Activated naive CD4-positive, alpha-beta T cell (primary cell): ENCODE measurements at regions not wholly inside any gene's neighbourhood (a gene's known extent, or its start where the extent isn't known, plus 50 kb on each side); places are given as distances from the start of the nearest gene placed in this dataset.

ENCODE experiments used
- DNase-seq, 4 experiments: peaks; one replicate each; lab custom pipeline; 2025; lab: John Stamatoyannopoulos, UW

DNA sequence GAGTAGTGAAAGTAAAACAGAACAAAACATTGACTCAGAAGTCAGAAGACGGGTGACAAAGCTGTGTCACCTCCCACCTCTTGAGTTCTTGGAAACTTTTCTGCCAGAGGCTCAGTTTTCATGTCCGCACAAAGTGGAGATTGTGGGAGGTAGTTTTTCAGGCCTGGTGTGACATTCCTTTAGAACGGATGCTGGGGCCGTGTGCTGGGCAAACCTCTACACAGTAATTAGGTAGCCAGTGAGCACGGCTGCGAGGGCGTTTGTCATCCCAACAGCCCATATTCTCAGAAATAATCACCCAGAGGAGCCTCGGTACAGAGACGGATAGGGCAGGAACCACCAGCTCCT is 1054.4 kb downstream of the TBC1D22A start:
- no peak for DNase-seq

DNA sequence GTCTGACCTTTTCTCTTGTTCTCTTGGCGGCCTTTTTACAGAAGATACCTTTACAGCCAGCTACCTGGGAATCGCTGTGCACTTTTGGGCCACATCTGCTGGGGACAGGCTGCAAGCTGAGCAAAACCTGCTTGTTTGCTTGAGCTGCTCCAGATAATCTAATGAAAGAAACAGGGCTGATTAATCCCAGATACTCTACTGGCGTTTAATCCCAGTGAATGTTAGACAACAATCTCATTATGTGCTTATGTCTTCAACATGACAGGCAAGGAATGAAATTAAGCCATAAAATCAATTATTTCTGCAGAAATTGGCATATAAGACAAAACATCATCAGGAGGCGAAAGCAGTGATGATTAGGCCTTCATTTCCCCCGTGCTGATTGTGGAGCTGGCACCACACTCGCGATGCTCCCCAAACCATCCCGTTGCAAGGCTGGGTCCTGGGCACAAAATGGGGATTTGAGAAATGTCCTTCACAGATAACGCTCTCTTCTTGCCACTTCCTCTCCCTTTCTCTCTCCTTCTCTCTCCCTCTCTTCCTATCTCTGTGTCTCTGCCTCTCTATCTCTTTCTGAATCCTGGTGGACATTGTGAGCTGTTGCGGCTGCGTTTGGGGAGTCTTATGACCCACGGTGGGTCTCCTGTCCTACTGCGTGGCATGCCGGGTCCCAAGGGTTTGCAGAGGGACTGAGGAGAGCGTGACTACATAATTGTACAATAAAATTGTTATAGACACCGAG is 1053.8 kb downstream of the TBC1D22A start:
- DNase-seq, result no peak

DNA sequence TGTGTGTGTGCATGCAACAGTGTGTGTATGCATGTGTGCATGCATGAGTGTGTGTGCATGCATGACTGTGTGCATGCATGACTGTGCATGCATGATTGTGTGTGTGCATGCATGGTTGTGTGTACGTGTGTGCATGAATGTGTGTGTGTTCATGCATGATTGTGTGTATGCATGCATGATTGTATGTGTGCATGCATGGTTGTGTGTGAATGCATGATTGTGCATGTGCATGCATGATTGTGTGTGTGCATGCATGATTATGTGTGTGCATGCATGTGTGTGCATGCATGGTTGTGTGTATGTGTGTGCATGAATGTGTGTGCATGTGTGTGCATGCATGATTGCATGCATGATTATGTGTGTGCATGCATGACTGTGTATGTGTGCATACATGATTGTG is 1052.0 kb downstream of the TBC1D22A start:
- no peak for DNase-seq

DNA sequence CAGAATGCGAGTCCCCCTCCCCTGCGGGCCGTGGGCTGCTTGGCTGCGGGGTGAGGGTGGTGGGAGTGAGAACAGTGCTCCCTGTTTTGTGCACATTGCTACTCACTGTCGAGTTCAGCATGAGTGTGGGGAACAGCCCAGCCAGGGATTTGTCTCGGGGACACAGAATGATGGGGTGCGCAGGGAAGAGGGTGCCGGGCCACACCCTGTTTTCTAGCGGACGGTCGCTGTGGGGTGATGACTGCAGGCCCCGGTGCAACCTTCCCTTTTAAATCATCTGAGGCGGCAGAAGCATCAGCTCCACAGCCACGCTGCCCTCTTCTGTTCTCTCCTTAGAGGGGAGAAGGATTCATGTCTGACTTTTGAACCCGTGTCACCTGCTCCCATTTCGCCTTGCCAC is 1051.2 kb downstream of the TBC1D22A start:
- no peak for DNase-seq

DNA sequence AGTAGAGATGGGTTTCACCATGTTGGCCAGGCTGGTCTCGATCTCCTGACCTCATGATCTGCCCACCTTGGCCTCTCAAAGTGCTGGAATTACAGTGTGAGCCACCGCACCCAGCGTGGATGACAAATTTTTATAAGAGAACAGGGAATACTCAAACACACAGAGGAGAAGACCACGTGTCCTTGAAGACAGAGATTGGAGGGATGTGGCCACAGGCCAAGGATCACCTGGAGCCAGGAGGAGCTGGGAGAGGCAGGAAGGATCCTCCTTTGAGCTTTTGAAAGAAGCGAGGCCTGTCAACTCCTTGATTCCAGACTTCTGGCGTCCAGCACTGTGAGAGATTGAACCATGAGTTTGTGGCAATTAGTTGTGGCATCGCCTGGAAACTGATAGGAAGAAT is 1049.5 kb downstream of the TBC1D22A start:
- DNase-seq, result no peak

DNA sequence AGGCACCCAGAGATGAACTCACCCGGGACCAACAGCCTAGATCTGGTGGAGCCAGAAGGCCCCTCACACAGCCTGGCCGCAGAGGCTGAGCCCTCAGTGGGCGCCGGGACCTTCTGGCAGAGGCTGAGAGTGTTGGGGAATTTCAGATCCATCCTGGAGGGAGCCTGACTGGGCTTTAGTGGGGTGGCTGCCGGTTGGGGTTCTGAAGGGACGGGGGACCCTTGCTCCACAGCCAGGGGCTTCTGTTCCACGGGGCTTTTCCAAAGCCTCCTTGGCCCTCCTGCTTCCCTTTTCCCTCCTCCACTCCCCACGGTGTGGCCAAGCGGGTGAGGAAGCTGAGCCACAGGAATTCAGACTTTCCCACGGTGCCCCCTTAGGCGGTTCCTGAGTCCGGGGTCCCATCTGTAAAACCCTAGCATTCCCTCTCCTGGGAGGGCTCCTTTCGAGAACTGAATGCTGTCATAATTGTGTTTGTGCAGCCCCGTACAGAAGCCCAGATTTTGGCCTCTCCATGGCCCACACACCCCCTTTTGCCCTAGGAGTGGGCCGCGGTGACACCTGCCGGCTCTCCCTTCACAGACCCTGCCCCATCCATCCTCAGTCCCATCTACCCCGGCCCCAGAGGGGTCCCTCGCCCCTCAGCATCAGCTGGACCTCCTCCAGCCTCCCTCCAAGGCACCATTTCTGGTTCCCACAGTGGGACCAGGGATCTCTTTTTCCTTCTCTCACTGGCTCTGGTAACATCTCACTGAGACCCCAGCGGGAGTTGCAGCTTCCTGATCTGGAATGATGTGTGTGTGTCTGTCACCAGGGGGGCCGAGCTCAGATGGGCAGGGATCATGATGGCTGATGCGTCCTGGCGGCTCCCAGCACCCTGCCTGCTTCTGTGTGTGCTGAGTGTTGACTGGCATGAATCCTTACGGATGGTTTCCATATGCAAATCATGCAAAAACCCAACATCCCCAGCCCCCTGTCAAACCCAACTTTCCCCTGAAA is 1048.4 kb downstream of the TBC1D22A start:
- no peak for DNase-seq

DNA sequence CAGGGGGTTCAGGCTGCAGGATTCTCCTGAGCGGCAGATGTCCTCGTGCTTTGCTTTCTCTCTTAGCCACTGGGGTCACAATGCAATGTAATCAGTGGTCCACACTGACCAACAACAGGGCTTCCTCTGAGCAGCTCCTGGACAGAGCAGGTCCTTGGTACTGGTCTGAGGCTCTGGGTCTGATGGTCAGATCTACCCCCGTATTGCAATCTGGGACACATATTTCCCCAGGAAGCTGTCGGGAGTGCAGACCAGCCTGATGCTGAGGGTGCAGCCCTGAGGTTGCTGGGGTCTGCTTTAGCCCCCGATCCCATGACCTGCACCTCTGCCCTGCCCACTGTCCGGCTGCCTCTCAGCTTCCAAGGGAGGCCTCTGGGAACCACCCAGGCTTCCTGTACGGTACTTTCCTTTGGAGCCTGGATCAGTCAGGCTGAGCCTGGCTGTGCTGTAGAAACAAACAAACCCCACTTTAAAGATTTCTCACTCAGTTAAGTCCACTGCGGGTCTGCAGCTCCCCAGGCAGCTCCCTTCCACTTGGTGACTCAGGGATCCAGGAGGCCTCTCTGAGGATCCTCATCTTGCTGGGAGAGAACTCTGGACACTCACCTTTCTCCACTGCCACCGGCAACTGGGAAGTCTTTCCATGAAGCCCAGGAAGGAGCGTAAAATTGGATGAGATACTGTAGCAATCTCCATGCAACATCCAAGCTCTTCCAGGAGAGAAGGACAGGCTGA is 1046.6 kb downstream of the TBC1D22A start:
- DNase-seq, result no peak

DNA sequence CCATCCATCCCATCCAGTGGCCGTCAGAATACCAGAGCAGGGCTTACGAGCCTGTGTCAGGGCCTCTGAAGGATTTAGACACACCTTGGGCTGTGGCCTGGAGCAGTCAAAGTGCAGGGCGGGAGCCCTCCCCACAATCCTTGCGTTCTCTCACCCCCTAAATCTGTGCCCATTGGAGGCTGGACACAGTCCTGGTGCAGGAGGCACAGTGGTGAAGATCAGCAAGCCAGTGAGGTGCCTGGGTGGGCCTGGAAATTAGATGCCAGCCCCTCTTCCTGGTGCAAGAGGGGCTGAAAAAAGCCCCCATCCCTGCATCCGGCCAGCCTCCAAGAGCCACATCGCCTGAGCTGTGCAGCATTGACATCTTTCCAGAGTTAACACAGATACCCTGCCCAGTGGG is 1045.8 kb downstream of the TBC1D22A start:
- no peak for DNase-seq

DNA sequence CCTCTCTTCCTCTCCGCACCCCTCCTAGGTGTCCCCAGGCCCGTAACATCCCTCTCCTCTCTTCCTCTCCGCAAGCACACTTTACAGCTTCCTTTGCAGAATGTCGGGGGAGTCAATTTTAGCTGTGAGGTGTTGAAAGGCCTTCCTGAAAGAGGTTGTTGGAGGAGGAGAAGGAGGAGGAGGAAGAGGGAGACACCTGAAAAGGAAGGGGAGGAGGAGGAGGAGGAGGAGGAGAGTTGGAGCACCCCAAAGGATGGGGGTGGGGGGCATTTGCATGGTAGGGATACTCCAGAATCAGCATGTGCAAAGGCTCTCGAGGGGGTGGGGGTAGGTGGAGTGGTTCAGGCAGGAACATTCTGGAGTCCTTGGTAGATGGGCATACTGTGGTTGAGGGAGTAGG is 1045.1 kb downstream of the TBC1D22A start:
- DNase-seq, result no peak

DNA sequence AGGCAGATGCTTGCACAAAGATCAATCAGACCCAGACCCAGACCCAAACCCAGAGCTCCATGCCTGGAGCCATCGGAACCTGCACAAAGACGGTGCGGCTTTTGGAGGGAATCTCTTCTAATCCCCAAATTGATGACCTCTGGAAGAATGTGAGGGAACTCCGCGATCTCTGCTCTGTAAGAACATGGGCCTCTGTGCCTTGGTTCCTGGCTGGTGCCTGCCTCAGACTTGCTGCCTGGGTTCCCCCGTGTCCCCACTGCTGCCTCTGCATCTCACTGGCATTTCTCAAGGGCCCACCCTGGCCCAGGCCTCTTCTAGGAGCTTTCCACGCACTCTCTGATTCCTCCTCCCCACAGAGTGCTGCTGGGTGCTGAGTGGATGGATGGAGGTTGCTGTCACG is 1044.4 kb downstream of the TBC1D22A start:
- no peak for DNase-seq

DNA sequence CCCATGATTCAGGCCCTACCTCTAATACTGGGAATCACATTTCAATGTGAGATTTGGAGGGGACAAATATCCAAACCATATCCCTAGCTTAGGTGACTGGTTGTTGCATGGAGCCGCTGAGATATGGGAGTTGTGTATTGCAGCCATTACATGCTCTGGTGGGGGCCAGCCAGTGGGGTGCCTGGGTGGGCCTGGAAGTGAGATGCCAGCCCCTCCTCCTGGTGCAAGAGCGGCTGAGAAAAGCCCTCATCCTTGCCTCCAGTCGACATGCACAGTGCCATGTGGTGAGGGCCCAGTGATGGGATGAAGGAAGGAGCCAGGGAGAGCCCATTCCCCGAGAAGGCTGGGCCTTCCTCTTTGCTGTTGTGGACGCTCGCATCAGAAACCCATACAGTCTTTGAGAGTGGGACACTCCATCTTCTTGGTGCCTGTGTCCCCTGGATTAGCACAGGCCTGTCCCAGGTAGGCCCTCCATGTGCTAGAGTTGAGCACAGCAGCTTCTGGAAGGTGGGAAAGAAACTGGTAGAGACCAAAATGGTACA is 1043.0 kb downstream of the TBC1D22A start:
- DNase-seq, result no peak

DNA sequence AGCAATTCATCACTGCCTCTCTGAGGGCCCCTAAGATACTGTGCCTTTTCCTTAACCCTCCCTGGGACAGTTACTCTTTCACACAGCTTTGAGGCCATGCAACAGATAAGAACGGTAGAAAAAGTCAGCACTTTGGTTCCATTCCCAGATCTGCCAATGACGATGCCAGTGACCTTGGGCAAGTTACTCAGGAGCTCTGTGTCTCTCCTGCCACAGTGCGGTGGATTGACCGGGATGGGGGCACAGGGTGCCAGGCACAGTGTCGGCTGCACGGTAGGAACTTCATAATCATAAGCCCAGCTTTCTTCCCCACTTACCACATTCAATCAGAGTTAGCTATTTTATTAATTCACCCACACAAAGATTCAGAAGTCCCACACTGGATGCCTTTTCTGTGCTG is 1041.8 kb downstream of the TBC1D22A start:
- no peak for DNase-seq

DNA sequence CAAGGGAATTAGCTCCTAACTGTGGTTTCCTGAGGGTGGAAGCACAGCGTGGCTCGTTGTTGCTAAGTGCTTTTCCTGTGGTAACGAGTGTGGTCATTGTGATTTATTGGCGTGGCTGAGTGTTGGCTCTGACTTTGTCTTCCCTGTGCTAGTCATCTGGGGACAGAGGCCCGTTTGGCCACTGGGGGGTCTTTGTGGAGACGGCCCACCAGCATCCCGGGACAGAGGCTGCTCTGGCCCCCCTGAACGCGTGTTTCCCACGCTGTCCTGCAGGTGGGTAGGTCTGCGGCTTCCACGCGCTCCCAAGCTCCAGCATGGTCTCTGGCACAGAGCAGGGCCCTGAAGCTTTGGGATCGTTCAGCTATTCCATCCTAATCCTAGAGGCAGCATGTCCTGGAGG is 1040.0 kb downstream of the TBC1D22A start:
- DNase-seq, result no peak

DNA sequence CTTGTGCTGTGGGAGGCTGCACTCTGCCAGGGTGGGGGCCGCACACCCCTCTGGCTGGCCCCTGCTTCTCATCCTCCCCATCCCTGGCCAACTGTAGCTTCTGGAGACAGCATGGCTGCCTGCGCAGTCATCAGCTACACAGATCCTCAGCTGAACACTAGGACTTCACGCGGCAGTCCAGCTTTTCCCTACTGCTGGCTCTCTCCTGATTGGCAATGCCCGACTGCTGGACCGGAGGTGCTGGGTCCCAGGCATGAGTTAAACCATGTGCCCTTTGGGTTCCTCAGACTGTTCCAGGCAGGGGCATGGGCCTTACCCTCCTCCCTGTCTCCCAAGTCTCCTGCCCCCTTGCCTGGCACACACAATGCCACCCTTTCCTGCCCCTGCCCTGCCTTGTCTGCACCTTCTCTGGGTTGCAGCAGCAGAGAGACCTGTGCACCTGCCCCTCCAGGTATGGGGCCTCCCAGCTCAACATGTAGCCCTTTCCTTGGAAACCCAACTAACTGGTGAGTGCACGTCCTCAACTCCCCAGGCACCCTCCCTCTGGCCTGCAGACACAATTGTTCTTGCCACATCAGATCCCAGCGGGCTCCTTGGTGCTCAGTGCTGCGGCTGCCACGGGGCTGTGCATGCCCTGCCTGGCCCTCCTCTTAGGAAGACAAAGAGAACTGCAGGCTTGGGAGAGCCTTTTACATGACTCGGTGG is 1039.2 kb downstream of the TBC1D22A start:
- DNase-seq, result no peak

DNA sequence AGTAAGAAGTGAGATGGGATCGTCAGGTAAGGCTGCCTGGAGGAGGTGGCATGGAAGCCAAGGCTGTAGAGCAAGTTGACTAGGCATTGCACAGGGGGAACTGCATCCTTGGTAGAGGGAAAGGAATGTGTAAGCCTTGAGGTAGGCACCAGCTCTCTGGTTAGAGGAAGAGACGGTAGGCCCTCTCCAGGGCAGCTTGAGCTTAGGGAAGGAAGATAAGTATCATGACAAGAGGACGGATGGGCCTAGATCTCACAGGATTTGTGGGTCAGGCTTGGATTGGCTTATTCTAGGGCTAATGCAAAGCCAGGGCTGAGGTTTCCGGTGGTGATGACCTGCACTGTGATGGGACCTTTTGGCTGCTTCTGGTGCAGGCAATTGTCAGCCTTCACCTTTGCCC is 1035.8 kb downstream of the TBC1D22A start:
- no peak for DNase-seq

DNA sequence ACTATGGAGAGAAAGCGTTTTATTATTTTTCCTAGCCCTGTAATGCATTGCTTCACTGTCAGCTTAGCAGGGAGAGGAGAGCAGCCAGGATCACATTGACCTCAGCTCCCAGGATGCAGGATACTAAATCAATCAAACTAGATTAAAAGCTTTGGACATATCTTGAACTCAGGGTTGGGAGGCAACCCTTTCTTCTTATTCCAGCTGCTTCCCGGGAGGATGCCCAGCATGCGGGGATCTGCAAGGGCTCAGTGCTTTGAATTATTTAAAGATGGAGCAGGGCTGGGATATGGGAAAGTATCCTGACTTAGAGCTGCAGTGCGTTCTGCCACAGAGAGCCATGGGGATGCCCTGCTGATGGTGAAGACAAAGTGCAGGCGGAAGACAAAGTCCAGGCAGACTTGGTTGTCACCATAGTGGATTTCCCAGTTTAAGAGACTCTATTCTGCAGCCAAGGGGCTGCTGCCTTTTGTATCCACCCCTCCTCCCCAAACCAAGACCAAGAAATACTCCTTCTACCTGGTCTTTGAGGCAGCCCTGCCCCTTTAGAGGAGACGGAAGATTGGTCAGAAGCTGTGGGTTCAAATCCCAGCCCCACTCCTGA is 1035.0 kb downstream of the TBC1D22A start:
- DNase-seq, result no peak

DNA sequence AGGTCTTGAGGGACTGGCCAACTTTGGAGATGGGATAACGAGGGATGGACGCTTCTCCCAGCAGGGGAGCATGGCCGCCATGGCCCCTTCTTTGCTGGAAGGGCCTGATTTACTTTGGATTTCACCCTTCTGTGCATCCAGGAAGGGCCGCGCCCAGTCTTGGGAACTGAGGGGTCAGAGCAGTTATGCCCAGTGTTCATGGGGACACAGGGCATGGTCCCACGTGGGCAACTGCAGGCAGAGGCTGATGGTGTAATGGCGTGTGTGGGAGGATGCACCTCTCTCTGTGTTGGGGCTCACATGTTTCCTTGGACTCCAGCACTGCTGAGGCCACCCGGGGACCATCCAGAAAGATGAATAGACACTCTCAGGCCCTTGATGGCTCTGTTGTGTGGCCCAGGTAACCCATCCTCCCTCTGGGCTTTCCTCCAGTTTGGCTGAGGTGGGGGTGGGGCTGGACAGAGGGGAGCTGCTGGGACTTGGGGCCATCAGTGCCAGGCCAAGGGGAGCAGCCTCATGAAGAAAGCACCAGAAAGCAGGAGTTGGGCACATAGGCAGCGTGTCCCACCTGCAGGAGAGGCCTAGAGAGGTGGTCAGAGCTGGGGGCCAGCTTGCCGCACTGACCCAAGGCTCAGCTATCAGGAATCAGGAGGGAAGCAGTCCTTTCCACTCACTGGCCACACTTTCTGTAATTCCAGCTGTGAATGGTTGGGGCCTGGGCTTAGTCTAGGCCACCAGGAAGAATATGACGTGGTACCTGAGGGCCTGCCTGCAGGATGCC is 1033.9 kb downstream of the TBC1D22A start:
- no peak for DNase-seq

DNA sequence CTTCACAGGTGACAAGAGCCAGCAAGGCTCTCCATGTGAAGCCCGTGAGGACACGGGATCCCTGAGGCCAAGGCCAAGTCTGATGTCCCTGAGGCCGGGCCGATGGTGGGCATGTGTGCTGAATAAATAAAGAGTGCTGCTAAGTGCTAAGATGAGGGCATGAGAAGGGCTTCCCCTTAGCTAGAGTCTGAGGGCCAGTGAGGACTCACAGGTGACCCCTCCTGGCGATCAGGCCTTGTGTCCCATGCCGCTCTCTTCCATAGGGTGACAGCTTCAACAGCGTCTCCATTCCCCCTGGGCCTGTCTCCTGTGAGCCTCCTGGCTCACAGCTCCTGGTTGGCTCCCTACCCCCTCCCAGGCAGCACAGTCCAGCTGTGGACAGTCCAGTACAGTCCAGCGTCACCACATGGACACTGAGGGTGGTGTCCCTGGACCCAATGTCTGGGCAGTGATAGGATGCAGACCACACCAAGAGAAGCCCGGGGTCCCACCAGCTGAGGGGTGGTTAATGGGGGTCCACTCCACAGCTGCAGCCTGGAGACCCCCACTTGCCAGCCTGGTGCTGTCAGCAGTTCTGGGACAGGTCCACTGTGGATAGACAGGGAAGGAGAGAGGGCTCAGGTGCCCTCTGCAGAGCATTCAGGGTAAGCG is 1033.2 kb downstream of the TBC1D22A start:
- no peak for DNase-seq

DNA sequence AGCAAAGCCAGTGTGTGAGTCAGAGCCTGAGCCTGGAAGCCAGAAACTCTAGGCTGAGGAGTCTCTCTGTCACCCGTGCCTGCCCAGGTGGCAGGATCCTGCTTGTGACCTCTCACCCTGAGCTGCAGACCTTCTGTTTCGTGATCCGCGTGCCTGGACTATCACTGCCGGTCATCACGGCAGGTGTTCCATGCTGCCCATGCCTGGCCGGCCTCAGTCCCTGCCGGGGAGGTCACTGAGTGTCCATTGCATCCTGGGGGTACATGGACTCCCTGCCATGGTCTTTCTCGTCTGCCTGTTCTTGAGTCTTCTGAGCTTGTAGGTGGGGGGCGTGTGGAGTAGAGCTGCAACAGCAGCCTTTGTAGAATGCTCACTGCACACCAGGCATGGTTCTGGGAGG is 1032.4 kb downstream of the TBC1D22A start:
- DNase-seq, result no peak
